ENCODE measurements at regions not wholly inside any gene's neighbourhood (a gene's known extent, or its start where the extent isn't known, plus 50 kb on each side); places are given as distances from the start of the nearest gene placed in this dataset.

DNA sequence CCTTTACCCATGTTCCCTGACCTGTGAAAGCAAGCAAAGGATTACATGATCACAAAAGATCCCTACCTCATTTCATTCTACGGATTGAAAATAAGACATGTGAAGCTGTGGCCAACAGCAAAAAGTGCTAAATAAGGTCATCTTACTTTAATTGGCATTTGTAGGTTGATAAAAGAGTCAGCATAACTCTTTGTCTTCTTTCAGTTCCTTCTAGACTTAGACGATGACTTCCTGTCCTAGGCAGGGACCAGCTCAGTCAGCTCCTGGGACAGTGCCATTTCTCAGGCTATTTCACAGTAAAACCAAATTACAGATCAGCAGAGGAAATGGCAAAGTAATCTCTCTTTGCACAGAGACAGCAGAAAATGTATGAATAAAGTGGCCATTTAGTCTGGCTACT, 480.7 kb downstream of the RFPL4B start:
- H3K27ac ChIP-seq (ENCODE audit: low read depth in 1 of 2, low read length in 2 of 2) = no peak overlapping the region
- no peaks in the 10 kb centered on the region for H3K27me3 ChIP-seq (ENCODE audit: control insufficient read depth in 4 of 4, insufficient read depth in 4 of 4, low read length in 3 of 4)
- DNase-seq (ENCODE audit: low spot score) = no peak
- H3K9ac ChIP-seq (ENCODE audit: low read depth in 1 of 2, low read length in 2 of 2) = no peak overlapping the region
- no peaks in the 10 kb centered on the region for H3K9me3 ChIP-seq (ENCODE audit: control insufficient read depth in 4 of 4, low read length in 3 of 4)
- H3K4me3 ChIP-seq (ENCODE audit: low read depth in 1 of 3, low read length in 3 of 3) = no peak overlapping the region
- H3K4me1 ChIP-seq (ENCODE audit: control insufficient read depth in 4 of 4, insufficient read depth in 4 of 4, low read length in 3 of 4) = no peaks in the 10 kb centered on the region
- H3K36me3 ChIP-seq (ENCODE audit: control insufficient read depth in 4 of 4, insufficient read depth in 3 of 4, low read depth in 1 of 4, low read length in 3 of 4) = no peaks in the 10 kb centered on the region
- 54% methylated on average over 2 of the region's 2 CpGs for WGBS
- TF ChIP-seq RAD21 (IDR thresholded peaks at IDR 0.05) (peak in 1 of 2 donors; percentile 8), SP1 (IDR thresholded peaks at IDR 0.05) (no peak)

DNA sequence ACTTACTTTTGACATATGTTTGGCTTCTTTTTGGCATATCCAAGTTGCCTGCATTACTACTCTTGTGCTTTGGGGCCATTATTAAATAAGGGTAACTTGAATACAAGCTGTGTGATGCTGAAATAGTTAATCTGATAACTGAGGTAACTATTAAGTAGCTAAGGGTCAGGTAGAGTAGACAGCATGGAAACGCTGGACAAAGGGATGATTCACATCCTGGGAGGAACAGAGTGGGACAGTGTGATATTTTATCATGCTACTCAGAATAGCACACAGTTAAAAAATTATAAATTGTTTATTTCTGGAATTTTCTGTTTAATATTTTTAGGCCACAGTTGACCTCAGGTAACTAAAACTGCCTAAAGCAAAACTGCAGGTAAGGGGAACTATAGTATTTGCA, 483.9 kb downstream of the RFPL4B start:
- no peak for DNase-seq (ENCODE audit: low spot score)
- no peaks in the 10 kb centered on the region for H3K27me3 ChIP-seq (ENCODE audit: control insufficient read depth in 4 of 4, insufficient read depth in 4 of 4, low read length in 3 of 4)
- H3K36me3 ChIP-seq (ENCODE audit: control insufficient read depth in 4 of 4, insufficient read depth in 3 of 4, low read depth in 1 of 4, low read length in 3 of 4) = no peaks in the 10 kb centered on the region
- no peaks in the 10 kb centered on the region for H3K9me3 ChIP-seq (ENCODE audit: control insufficient read depth in 4 of 4, low read length in 3 of 4)
- no peak overlapping the region for H3K4me3 ChIP-seq (ENCODE audit: low read depth in 1 of 3, low read length in 3 of 3)
- no peak for TF ChIP-seq HNF4A (conservative IDR thresholded peaks at IDR 0.05)
- TF ChIP-seq, protein P1, sequence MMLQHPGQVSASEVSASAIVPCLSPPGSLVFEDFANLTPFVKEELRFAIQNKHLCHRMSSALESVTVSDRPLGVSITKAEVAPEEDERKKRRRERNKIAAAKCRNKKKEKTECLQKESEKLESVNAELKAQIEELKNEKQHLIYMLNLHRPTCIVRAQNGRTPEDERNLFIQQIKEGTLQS (IDR thresholded peaks at IDR 0.05) = no peak
- no peak for TF ChIP-seq GABPA (IDR thresholded peaks at IDR 0.05 in 1 of 2, conservative IDR thresholded peaks at IDR 0.05 in 1 of 2)
- no peak for TF ChIP-seq FOXA1 (IDR thresholded peaks at IDR 0.05)
- TF ChIP-seq, protein P2, sequence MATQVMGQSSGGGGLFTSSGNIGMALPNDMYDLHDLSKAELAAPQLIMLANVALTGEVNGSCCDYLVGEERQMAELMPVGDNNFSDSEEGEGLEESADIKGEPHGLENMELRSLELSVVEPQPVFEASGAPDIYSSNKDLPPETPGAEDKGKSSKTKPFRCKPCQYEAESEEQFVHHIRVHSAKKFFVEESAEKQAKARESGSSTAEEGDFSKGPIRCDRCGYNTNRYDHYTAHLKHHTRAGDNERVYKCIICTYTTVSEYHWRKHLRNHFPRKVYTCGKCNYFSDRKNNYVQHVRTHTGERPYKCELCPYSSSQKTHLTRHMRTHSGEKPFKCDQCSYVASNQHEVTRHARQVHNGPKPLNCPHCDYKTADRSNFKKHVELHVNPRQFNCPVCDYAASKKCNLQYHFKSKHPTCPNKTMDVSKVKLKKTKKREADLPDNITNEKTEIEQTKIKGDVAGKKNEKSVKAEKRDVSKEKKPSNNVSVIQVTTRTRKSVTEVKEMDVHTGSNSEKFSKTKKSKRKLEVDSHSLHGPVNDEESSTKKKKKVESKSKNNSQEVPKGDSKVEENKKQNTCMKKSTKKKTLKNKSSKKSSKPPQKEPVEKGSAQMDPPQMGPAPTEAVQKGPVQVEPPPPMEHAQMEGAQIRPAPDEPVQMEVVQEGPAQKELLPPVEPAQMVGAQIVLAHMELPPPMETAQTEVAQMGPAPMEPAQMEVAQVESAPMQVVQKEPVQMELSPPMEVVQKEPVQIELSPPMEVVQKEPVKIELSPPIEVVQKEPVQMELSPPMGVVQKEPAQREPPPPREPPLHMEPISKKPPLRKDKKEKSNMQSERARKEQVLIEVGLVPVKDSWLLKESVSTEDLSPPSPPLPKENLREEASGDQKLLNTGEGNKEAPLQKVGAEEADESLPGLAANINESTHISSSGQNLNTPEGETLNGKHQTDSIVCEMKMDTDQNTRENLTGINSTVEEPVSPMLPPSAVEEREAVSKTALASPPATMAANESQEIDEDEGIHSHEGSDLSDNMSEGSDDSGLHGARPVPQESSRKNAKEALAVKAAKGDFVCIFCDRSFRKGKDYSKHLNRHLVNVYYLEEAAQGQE (IDR thresholded peaks at IDR 0.05) = no peak
- TF ChIP-seq YY1 (IDR thresholded peaks at IDR 0.05) = no peak
- TF ChIP-seq JUND (IDR thresholded peaks at IDR 0.05) = no peak
- TF ChIP-seq SP1 (IDR thresholded peaks at IDR 0.05) = no peak
- H3K4me1 ChIP-seq (ENCODE audit: control insufficient read depth in 4 of 4, insufficient read depth in 4 of 4, low read length in 3 of 4) = no peaks in the 10 kb centered on the region
- 49% methylated on average over 1 of the region's 1 CpG for WGBS
- H3K9ac ChIP-seq (ENCODE audit: low read depth in 1 of 2, low read length in 2 of 2) = no peak overlapping the region
- no peak overlapping the region for H3K27ac ChIP-seq (ENCODE audit: low read depth in 1 of 2, low read length in 2 of 2)

DNA sequence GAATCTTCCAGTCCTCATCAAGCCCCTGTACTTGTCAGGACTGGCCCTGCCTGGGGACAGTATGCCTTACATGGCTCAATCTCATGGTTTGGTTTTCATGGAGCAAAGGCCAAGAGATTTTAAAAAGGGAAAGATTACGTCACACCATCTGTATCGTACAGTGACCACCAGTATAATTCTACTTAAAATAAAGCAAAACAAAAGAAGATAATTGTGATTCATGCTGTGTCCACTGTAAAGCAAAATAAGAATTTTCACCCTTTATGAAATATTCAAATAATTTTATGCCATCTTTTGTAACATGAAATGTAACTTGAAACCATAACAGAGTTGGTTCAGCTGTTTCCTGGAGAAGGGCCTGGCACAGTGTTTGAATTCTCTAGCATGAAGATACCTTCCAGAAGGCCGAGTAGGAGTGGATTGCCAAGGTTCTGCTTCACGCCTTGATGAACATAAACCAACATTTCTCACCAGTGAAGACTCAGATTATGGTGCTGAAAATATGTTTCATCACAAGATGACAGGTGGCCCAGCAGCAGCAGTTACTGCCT, 486.5 kb downstream of the RFPL4B start:
- Histone ChIP-seq H3K9me3 (ENCODE audit: control insufficient read depth in 4 of 4, low read length in 3 of 4) (no peaks in the 10 kb centered on the region), H3K27me3 (ENCODE audit: control insufficient read depth in 4 of 4, insufficient read depth in 4 of 4, low read length in 3 of 4) (no peaks in the 10 kb centered on the region), H3K4me3 (ENCODE audit: low read depth in 1 of 3, low read length in 3 of 3) (no peak overlapping the region), H3K27ac (ENCODE audit: low read depth in 1 of 2, low read length in 2 of 2) (no peak overlapping the region), H3K36me3 (ENCODE audit: control insufficient read depth in 4 of 4, insufficient read depth in 3 of 4, low read depth in 1 of 4, low read length in 3 of 4) (no peaks in the 10 kb centered on the region), H3K9ac (ENCODE audit: low read depth in 1 of 2, low read length in 2 of 2) (no peak overlapping the region), H3K4me1 (ENCODE audit: control insufficient read depth in 4 of 4, insufficient read depth in 4 of 4, low read length in 3 of 4) (no peaks in the 10 kb centered on the region)
- WGBS = 73% methylated on average over 4 of the region's 4 CpGs
- TF ChIP-seq RAD21 (IDR thresholded peaks at IDR 0.05) (no peak), GABPA (IDR thresholded peaks at IDR 0.05 in 1 of 2, conservative IDR thresholded peaks at IDR 0.05 in 1 of 2) (no peak), RXRA (IDR thresholded peaks at IDR 0.05) (no peak)
- TF ChIP-seq, protein P3, sequence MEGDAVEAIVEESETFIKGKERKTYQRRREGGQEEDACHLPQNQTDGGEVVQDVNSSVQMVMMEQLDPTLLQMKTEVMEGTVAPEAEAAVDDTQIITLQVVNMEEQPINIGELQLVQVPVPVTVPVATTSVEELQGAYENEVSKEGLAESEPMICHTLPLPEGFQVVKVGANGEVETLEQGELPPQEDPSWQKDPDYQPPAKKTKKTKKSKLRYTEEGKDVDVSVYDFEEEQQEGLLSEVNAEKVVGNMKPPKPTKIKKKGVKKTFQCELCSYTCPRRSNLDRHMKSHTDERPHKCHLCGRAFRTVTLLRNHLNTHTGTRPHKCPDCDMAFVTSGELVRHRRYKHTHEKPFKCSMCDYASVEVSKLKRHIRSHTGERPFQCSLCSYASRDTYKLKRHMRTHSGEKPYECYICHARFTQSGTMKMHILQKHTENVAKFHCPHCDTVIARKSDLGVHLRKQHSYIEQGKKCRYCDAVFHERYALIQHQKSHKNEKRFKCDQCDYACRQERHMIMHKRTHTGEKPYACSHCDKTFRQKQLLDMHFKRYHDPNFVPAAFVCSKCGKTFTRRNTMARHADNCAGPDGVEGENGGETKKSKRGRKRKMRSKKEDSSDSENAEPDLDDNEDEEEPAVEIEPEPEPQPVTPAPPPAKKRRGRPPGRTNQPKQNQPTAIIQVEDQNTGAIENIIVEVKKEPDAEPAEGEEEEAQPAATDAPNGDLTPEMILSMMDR (IDR thresholded peaks at IDR 0.05; ENCODE audit: low read depth, low read length, missing input control) = no peak
- DNase-seq (ENCODE audit: low spot score) = no peak
